Thoracic aorta (tissue), 2 donors: ENCODE measurements at regions not wholly inside any gene's neighbourhood (a gene's known extent, or its start where the extent isn't known, plus 50 kb on each side); places are given as distances from the start of the nearest gene placed in this dataset.
A peak's percentile ranks its signal among the peaks of the same experiment; 100 is the strongest.

ENCODE experiments used
- ATAC-seq: fragments of 150-250 bp; one replicate; pipeline ENCODE4 v1.8.0; 2017; ENCODE audit warnings: low read depth; ENCODE audit not compliant: insufficient number of reproducible peaks, low FRiP score
- DNase-seq: peaks from one replicate; pipeline ENCODE4 v3.0.0-alpha.2; 2020; ENCODE audit warnings: low spot score
- H3K27ac ChIP-seq, 2 donors: fragments of 200-600 bp; sonication (generic); 1 replicate in 1 of 2; 2 replicates in 1 of 2; pipeline ENCODE4 v1.5.1; 2016; ENCODE audit warnings: mild to moderate bottlenecking in 2 of 2, moderate library complexity in 2 of 2
- H3K27me3 ChIP-seq: fragments of 200-600 bp; sonication (generic); replicated peaks from 2 replicates; pipeline ENCODE4 v1.6.0; 2016; ENCODE audit warnings: mild to moderate bottlenecking; ENCODE audit not compliant: insufficient read depth
- H3K36me3 ChIP-seq: fragments of 200-600 bp; sonication (generic); one replicate; pipeline ENCODE4 v1.5.1; 2016
- H3K4me1 ChIP-seq, 2 donors: fragments of 200-600 bp; sonication (generic); 1 replicate in 1 of 2; 2 replicates in 1 of 2; pipeline versions ENCODE4 v1.5.1 to v1.6.0; 2016; ENCODE audit warnings: low read depth in 2 of 2, mild to moderate bottlenecking in 1 of 2; ENCODE audit not compliant: control insufficient read depth in 1 of 2
- H3K4me3 ChIP-seq: fragments of 200-600 bp; sonication (generic); 2 replicates; pipeline ENCODE4 v1.5.1; 2016; ENCODE audit warnings: mild to moderate bottlenecking
- H3K9me3 ChIP-seq: fragments of 200-600 bp; sonication (generic); 2 replicates; pipeline ENCODE4 v1.5.1; 2016
- TF ChIP-seq, protein P1 (sequence below): fragments of 200-600 bp; sonication (generic); IDR thresholded peaks from one replicate; pipeline ENCODE4 v1.5.1; 2019; ENCODE audit warnings: antibody characterized with exemption

DNA sequence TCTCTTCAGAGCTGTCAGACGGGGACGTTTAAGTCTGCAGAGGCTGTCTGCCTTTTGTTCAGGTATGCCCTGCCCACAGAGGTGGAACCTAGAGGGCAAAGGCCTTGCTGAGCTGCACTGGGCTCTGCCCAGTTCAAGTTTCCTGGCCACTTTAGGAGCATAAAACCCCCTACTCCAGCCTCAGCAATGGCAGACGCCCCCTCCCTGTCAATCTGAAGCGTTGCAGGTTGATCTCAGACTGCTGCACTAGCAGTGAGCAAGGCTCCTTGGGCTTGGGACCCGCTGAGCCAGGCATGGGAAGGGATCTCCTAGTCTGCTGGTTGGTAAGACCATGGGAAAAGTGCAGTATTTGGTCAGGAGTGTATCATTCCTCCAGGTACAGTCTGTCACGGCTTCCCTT is 66.6 kb upstream of the TP53I11 start:
- no peak overlapping the region for H3K27ac ChIP-seq
- DNase-seq (no peak), ATAC-seq (no peak)
- TF ChIP-seq, protein P1, sequence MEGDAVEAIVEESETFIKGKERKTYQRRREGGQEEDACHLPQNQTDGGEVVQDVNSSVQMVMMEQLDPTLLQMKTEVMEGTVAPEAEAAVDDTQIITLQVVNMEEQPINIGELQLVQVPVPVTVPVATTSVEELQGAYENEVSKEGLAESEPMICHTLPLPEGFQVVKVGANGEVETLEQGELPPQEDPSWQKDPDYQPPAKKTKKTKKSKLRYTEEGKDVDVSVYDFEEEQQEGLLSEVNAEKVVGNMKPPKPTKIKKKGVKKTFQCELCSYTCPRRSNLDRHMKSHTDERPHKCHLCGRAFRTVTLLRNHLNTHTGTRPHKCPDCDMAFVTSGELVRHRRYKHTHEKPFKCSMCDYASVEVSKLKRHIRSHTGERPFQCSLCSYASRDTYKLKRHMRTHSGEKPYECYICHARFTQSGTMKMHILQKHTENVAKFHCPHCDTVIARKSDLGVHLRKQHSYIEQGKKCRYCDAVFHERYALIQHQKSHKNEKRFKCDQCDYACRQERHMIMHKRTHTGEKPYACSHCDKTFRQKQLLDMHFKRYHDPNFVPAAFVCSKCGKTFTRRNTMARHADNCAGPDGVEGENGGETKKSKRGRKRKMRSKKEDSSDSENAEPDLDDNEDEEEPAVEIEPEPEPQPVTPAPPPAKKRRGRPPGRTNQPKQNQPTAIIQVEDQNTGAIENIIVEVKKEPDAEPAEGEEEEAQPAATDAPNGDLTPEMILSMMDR: no peak
- no peak overlapping the region for H3K4me3 ChIP-seq
- H3K4me1 ChIP-seq: peaks cover 20 to 23% of the 10 kb centered on the region in 2 donors
- H3K27me3 ChIP-seq: no peaks in the 10 kb centered on the region
- H3K36me3 ChIP-seq: no peaks in the 10 kb centered on the region
- H3K9me3 ChIP-seq: peaks cover 5% of the 10 kb centered on the region

DNA sequence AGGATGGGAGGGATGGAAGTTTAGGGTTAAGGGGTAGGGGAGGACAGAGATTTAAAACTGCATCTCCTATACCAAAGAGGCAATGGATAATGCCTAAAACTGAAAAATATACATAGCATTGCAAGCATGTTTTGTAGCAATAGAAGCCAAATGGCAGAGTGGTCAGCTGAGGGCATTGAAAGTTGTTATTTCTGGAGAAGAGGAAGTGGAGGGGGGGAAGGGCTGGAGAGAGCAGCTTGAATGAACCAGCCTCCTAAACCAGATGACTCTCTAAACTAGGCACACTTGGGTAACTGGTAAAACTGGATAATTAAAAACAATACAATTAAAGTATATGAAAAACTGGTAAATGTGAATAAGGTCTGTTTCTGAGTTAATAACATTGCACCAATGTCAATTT is 70.3 kb upstream of the TP53I11 start:
- Histone ChIP-seq H3K36me3 (no peaks in the 10 kb centered on the region), H3K27ac (peak overlapping the region in 1 of 2 donors; percentile 59), H3K4me3 (no peak overlapping the region), H3K4me1 (peaks cover 22 to 29% of the 10 kb centered on the region in 2 donors), H3K9me3 (no peaks in the 10 kb centered on the region), H3K27me3 (no peaks in the 10 kb centered on the region)
- TF ChIP-seq, protein P1: no peak
- DNase-seq: no peak
- no peak for ATAC-seq

DNA sequence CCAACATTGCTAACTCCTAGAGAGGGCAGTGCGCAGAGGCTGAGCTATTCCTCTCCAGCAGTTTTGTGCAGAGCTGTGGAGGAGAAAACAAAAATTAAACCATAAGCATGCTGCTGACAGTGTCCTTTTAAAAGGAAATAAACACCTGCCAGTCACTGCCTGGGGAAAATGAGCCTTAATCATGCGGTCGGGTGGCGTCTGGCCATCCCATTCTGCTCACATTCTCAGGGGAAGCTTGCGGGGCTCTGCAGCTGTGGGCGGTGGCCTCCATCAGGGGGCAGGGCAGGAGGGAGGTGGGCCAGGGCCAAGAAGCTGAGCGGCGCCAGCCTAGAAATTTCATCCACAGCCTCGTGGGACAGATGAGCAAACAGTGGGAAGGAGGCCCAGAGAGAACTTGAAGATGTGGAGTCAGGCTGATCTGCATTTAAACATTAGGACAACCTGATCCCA is 71.0 kb upstream of the TP53I11 start:
- DNase-seq: peak; percentile 23
- Histone ChIP-seq H3K27ac (peak overlapping the region; percentile 30 to 59), H3K9me3 (no peaks in the 10 kb centered on the region), H3K4me3 (peak overlapping the region; percentile 44), H3K4me1 (peaks cover 22 to 29% of the 10 kb centered on the region in 2 donors), H3K27me3 (no peaks in the 10 kb centered on the region), H3K36me3 (no peaks in the 10 kb centered on the region)
- TF ChIP-seq, protein P1: no peak
- peak; percentile 79 for ATAC-seq

DNA sequence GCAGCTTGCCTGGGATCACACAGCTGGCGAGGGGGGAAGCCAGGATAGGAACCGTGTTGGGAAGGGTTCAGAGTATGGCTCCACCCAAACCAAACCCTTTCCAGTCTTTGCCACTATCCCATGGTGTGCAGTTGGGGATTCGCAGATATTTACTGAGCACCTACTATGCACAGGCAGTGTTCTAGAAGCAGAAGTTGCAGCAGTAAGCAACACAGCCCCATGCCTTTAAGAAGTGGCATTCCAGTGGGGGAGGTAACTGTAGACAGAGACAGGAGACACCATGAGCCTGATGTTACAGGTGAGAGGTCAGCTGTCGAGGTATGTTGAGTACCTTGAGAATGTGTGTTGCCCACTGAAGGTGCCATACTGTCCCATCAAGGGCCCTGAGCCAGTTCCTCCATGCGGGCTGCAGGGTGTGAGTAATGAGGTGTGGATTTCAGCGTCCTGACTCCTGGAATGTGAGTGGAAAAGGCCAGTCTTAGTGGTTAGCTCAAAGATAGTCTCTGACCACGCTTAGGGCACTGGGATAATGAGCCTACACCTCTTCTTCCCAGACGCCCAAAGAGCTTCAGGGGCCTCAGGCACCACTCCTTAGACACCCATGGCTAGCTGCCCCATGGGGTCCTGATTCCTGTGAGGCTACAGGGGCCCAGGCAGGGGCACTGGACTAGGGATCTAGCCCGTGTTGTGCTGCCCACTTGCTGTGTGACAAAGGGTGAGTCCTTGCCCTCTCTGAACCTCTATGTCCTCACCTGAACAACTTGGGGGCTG is 71.8 kb upstream of the TP53I11 start:
- Histone ChIP-seq H3K27me3 (no peaks in the 10 kb centered on the region), H3K4me1 (peaks cover 22 to 29% of the 10 kb centered on the region in 2 donors), H3K27ac (peak overlapping the region in 1 of 2 donors; percentile 30), H3K4me3 (no peak overlapping the region), H3K36me3 (no peaks in the 10 kb centered on the region), H3K9me3 (no peaks in the 10 kb centered on the region)
- TF ChIP-seq, protein P1: no peak
- ATAC-seq: no peak
- DNase-seq: no peak

DNA sequence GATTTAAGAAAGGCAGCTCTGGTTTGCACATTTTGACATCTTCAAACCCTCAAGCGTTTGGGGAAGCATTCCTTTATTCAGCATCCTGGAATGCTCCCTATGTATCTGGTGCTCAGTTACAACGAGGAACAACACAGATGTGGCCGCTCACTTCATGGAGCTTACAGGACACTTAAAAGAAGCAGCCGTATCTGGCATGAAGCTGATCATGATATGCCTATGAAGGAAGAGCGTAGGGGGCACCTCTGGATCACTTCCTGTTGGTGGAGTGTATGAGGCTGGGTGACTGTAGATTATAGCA is 72.3 kb upstream of the TP53I11 start:
- DNase-seq (no peak), ATAC-seq (no peak)
- Histone ChIP-seq H3K27me3 (no peaks in the 10 kb centered on the region), H3K36me3 (no peaks in the 10 kb centered on the region), H3K4me3 (no peak overlapping the region), H3K9me3 (no peaks in the 10 kb centered on the region), H3K27ac (no peak overlapping the region), H3K4me1 (peaks cover 22 to 29% of the 10 kb centered on the region in 2 donors)
- TF ChIP-seq, protein P1: no peak
